ENCODE measurements at regions not wholly inside any gene's neighbourhood (a gene's known extent, or its start where the extent isn't known, plus 50 kb on each side); places are given as distances from the start of the nearest gene placed in this dataset.

- H3K27ac ChIP-seq: no peak overlapping the region
- intact Hi-C loops (cut with DNase I): no loop called here
- WGBS, 2 donors: 64 to 74% methylated on average over 6 of the region's 6 CpGs
- H3K4me3 ChIP-seq: no peak overlapping the region
- H3K27me3 ChIP-seq: peaks cover 0 to 56% (median 0%) of the 10 kb centered on the region in 4 donors
- H3K9me3 ChIP-seq: no peaks in the 10 kb centered on the region
- H3K36me3 ChIP-seq: no peaks in the 10 kb centered on the region
- peaks cover 0 to 5% (median 0%) of the 10 kb centered on the region in 3 donors for H3K4me1 ChIP-seq
- TF ChIP-seq CTCF (IDR thresholded peaks at IDR 0.05) (no peak), POLR2A (IDR thresholded peaks at IDR 0.05) (no peak)
- DNase-seq: no peak
These were observed 170.9 kb downstream of the INHBB start for GRCh38 chr2:120516679-120517314.

GRCh38 chr2:120517751-120518469 lies 172.0 kb downstream of the INHBB start:
- no peak for TF ChIP-seq CTCF (IDR thresholded peaks at IDR 0.05)
- TF ChIP-seq POLR2A (IDR thresholded peaks at IDR 0.05): no peak
- WGBS, 2 donors: 79 to 82% methylated on average over 7 of the region's 7 CpGs
- intact Hi-C loops (cut with DNase I): no loop called here
- Histone ChIP-seq H3K4me3 (no peak overlapping the region), H3K9me3 (no peaks in the 10 kb centered on the region), H3K27ac (no peak overlapping the region), H3K36me3 (no peaks in the 10 kb centered on the region), H3K27me3 (peaks cover 0 to 59% (median 0%) of the 10 kb centered on the region in 4 donors), H3K4me1 (no peaks in the 10 kb centered on the region)
- no peak for DNase-seq

- Histone ChIP-seq H3K36me3 (no peaks in the 10 kb centered on the region), H3K9me3 (no peaks in the 10 kb centered on the region), H3K4me3 (no peak overlapping the region), H3K4me1 (no peaks in the 10 kb centered on the region), H3K27me3 (peaks cover 0 to 68% (median 0%) of the 10 kb centered on the region in 4 donors), H3K27ac (no peak overlapping the region)
- whole genome bisulfite sequencing, 2 donors: 85 to 87% methylated on average over 3 to 4 of the region's 5 CpGs
- DNase-seq: no peak
- TF ChIP-seq CTCF (IDR thresholded peaks at IDR 0.05): no peak
- TF ChIP-seq POLR2A (IDR thresholded peaks at IDR 0.05): no peak
- intact Hi-C loops (cut with DNase I): no loop called here
These were observed 172.9 kb downstream of the INHBB start for GRCh38 chr2:120518819-120519218.

- Histone ChIP-seq H3K27ac (no peak overlapping the region), H3K4me1 (no peaks in the 10 kb centered on the region), H3K27me3 (peaks cover 0 to 73% (median 0%) of the 10 kb centered on the region in 4 donors), H3K9me3 (no peaks in the 10 kb centered on the region), H3K36me3 (no peaks in the 10 kb centered on the region), H3K4me3 (no peak overlapping the region)
- intact Hi-C loops (cut with DNase I): no loop called here
- 83 to 88% methylated on average over 3 to 5 of the region's 6 CpGs for WGBS, 2 donors
- DNase-seq: no peak
- TF ChIP-seq CTCF (IDR thresholded peaks at IDR 0.05) (no peak), POLR2A (IDR thresholded peaks at IDR 0.05) (no peak)
These were observed 173.5 kb downstream of the INHBB start for GRCh38 chr2:120519469-120519868.

- Histone ChIP-seq H3K4me1 (no peaks in the 10 kb centered on the region), H3K27ac (no peak overlapping the region), H3K27me3 (peaks cover 0 to 76% (median 0%) of the 10 kb centered on the region in 4 donors), H3K4me3 (no peak overlapping the region), H3K9me3 (no peaks in the 10 kb centered on the region), H3K36me3 (no peaks in the 10 kb centered on the region)
- no peak for DNase-seq
- TF ChIP-seq CTCF (IDR thresholded peaks at IDR 0.05) (no peak), POLR2A (IDR thresholded peaks at IDR 0.05) (no peak)
- WGBS, 2 donors: 80 to 83% methylated on average over 5 of the region's 5 CpGs
- intact Hi-C loops (cut with DNase I): no loop called here
These were observed 174.5 kb downstream of the INHBB start for GRCh38 chr2:120520454-120520853.

Measured in esophagus squamous epithelium (tissue), 5 donors.